A172 (cell line): ENCODE measurements at regions not wholly inside any gene's neighbourhood (a gene's known extent, or its start where the extent isn't known, plus 50 kb on each side); places are given as distances from the start of the nearest gene placed in this dataset.
A peak's percentile ranks its signal among the peaks of the same experiment; 100 is the strongest.

Source experiments
- DNase-seq: peaks from one replicate; pipeline ENCODE4 v3.0.0-alpha.2; 2015; ENCODE audit warnings: low spot score

DNA sequence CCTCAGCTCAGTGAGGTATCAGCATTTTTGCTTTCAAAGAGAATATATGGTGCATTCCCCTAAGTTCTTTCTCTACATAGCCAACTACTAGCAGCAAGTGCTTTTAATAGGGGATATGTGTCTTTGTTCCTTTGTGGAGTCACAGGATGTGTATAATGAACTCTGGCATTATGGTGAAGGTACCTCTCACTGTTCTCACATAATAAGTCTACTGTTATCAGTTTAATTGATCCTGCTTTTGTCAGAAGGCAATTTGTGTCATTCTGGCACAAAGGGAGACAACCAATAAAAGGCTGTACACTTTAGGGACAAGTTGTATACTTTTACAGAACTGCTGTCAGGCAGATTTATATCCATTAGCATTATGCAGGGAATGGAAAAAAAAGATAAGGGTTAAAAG lies 531.4 kb upstream of the RIOK2 start:
- DNase-seq: no peak

DNA sequence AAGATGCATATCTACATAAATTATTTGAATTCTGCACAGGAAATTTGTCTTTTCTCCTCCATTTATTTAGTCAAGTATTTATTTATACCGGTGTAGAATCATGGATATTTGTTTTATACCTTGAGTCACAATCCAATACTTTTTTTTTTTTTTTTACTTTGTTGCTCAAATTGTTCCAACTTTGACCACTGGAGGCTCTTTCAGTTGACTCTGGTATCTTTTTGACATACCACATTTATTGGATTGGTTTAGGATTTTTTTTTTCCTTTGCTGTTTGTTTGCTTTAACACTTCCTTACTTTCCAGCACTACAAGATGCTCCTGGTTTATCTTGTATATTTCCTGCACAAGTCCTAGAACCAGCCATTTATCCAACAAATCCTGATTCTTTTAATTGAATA lies 543.1 kb upstream of the RIOK2 start:
- DNase-seq: no peak

GRCh38 chr5:97728920-97729319 lies 545.9 kb upstream of the RIOK2 start:
- DNase-seq: no peak

DNA sequence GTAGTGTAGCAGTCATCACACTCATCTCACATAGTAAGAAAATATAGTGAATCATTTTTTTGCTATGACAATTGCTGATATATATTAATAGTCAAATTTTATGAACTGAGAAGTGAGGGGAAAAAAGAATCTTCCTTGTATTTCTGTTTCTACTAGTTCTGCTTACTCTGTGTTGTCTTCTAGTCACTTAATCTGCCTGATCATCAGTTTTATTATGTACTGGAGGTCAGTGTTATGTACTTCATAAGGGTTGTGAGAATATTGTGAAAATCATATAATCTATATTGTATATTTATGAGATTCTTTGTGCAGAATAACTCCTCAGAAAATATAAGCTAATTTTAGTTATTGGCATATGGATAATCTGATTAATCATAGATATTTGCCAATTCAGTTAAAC lies 546.9 kb upstream of the RIOK2 start:
- no peak for DNase-seq

GRCh38 chr5:97735209-97735608 lies 552.2 kb upstream of the RIOK2 start:
- peak; percentile 76 for DNase-seq

DNA sequence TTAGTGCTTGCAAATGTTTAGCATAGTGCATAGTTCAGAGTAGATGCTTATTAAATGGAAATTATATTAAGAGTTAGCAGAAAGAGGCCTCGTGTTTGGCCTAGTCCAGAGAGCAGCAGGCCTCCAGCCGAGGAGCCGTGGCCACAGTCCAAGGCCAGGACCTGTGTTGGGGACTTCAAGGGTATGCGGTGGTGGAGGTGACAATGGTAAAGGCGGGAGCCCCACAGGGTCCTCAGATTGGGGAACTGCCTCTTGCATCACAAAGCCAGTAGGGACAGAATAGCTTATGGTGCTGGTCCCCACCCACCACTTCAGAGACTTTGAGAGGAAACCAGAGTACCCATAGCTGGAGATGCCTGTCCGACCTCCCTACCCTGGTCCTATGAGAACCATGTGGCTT lies 554.6 kb upstream of the RIOK2 start:
- no peak for DNase-seq

DNA sequence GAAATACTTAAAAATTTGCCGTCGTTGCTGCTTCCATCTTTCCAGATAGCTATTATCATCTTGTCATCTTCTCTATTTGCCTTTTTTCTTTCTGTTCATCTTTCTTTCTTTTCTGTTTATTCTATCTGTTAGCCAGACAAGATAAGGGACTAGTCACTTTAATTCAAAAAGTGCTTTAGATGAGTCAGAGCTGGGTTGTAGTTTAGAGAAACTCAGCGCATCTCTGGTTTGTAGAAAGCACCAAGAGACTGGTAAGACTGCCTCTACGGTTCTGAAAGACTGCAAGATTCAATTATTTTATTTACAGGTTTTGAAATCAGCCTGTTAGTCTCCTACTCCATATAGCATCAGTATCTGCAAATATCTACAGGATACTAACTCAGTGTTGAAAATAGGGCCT lies 562.8 kb upstream of the RIOK2 start:
- DNase-seq: no peak

GRCh38 chr5:97750576-97750975 lies 567.5 kb upstream of the RIOK2 start:
- DNase-seq: no peak

- no peak for DNase-seq
These were observed 568.5 kb upstream of the RIOK2 start for GRCh38 chr5:97751540-97751939.

GRCh38 chr5:97752871-97753270 lies 569.8 kb upstream of the RIOK2 start:
- DNase-seq: no peak

DNA sequence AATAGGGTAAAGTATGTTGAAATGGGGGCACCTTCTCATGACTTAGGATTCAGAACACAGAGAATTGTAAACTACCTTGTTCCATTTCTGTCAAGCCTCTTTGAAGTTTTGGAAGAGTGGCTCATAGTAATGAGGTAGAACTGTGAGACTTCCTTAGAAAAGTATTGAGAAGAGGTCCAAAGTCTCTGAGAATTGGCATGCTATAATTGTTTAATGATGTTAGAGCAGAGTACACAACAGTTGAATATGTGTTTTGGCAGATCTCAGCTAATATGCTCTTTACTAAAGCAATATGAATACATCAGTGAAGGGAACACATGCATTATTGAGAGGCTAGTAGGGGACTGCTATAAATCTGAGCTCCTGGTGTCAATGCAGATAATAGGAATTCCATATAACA lies 579.4 kb upstream of the RIOK2 start:
- no peak for DNase-seq

- peak; percentile 10 for DNase-seq
These were observed 581.7 kb upstream of the RIOK2 start for GRCh38 chr5:97764700-97765099.

DNA sequence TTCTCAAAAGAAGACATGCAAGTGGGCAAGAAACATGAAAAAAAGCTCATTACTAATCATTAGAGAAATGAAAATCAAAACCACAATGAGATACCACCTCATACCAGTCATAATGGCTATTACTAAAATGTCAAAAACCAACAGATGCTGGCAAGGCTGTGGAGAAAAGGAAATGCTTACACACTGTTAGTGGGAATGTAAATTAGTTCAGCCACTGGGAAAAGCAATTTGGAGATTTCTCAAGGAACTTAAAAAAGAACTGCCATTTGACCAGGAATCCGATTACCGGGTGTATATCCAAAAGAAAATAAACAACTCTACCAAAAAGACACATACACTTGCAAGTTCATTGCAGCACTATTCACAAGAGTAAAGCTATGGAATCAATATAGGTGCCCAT lies 595.4 kb upstream of the RIOK2 start:
- DNase-seq: no peak

GRCh38 chr5:97788369-97788768 lies 605.3 kb upstream of the RIOK2 start:
- DNase-seq: no peak

DNA sequence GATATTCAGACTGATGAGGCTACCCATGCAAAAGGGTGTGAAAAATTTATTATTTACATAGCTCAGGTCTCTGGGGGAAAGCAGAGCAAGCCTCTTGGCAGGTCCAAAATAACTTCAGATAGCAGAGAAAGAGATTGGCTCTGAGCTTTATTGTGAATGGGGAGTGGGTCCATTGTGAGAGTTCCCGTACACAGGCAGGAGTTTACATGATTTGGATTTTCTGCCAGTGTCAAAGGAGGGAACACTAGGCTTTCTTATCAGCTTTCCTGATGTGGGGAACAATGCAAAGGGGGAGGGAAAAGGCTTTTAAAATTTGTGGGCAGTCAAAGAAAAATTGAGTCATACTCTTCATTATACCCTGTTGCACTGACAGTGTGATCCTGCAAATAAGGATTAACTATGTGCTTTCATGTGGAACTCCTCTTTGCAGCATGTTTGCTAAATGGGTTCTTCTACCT lies 615.0 kb upstream of the RIOK2 start:
- DNase-seq: peak; percentile 14

- no peak for DNase-seq
These were observed 618.4 kb upstream of the RIOK2 start for GRCh38 chr5:97801461-97801860.

DNA sequence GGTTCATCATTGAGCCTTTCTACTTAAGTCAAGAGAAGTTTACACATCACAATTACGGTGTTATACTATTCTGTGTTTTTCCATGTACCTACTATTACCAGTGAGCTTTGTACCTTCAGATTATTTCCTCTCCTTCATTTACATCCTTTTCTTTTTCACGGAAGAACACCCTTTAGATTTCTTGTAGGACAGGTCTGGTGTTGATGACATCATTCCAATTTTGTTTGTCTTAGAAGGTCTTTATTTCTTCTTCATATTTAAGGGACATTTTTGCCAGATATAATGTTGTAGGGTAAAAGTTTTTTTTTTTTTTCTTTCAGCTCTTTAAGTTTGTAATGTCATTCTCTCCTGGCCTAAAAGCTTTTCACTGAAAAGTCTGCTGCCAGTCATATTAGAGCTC lies 637.1 kb upstream of the RIOK2 start:
- no peak for DNase-seq

GRCh38 chr5:97832645-97833296 lies 649.7 kb upstream of the RIOK2 start:
- DNase-seq: no peak

GRCh38 chr5:97834561-97834960 lies 651.5 kb upstream of the RIOK2 start:
- no peak for DNase-seq

- DNase-seq: no peak
These were observed 652.1 kb upstream of the RIOK2 start for GRCh38 chr5:97835112-97835511.

GRCh38 chr5:97836816-97837215 lies 653.8 kb upstream of the RIOK2 start:
- DNase-seq: no peak

GRCh38 chr5:97838214-97838613 lies 655.2 kb upstream of the RIOK2 start:
- DNase-seq: peak; percentile 93

DNA sequence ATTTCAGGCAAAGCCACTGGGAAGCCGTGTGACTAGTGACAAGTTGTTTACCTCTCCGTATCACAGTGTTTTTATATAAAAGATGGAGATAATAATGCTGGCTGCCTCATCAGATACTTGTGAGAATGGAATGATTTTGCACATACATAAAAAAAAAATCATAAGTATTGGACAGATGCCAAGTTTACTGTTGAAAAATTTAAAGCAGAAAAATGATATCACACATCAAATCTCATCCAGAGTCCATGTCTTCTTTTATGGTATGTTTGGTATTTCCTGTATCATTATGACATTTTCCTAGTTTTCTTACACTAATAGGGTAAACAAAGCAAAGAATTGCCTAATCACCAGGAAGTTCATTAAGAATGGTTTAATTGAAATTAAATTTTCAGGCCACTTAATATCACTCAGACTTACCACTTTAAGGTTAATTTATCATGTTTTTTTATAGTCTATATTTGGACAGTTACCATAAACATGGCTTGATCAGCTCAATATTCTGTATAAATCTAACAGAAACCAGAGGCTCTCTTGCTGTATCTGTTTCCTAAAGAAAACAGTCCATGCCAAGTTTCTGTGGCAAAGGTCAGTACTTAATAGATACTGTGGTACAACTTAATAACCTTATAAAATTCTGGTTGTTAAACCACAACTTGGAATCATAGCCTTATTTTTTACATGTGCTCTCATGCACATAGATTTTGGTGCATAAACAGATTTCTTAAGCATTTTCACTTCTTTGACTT lies 656.5 kb upstream of the RIOK2 start:
- DNase-seq: no peak

DNA sequence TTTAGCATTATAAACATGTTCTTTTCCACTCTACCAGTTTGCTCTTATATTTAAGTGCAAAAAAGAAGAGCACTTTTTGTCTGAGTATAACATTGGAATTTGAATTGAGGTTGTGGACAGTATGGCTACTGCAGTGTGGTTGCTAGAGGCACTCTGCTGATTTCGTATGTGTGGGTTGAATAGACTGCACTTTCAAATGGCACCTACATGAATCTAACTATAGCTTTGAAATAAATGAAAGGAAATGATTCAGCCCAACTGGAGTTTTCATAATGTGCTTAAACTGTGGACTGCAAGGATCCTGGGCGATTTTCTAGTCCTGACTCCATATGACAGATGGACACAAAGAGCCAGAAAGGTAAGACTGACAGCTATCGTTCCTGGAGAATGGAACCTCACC lies 657.6 kb upstream of the RIOK2 start:
- no peak for DNase-seq
